HFF-Myc (cell line): ENCODE measurements at regions not wholly inside any gene's neighbourhood (a gene's known extent, or its start where the extent isn't known, plus 50 kb on each side); places are given as distances from the start of the nearest gene placed in this dataset.

Experiments used
- DNase-seq: peaks from one replicate; pipeline ENCODE4 v3.0.0-alpha.2; 2011; ENCODE audit warnings: low read depth; ENCODE audit errors: extremely low read depth
- H3K4me3 ChIP-seq: replicated peaks from 2 replicates; pipeline ENCODE4 v1.5.1; 2011; ENCODE audit warnings: low read depth, mild to moderate bottlenecking, control low read depth, low read length
- CTCF ChIP-seq: IDR thresholded peaks from 2 replicates; pipeline ENCODE4 v1.5.1; 2012; ENCODE audit warnings: mild to moderate bottlenecking, low read depth, low read length, control low read depth; ENCODE audit errors: missing control alignments

GRCh38 chr18:1273469-1273868 lies 368.8 kb downstream of the ADCYAP1 start:
- DNase-seq: no peak

GRCh38 chr18:1292167-1292566 lies 387.5 kb downstream of the ADCYAP1 start:
- no peak for TF ChIP-seq CTCF

More at GRCh38 chr18:1273469-1273868, 368.8 kb downstream of the ADCYAP1 start:
- H3K4me3 ChIP-seq: no peak overlapping the region
- TF ChIP-seq CTCF: no peak

GRCh38 chr18:1294229-1294628 lies 389.6 kb downstream of the ADCYAP1 start:
- no peak for DNase-seq
- TF ChIP-seq CTCF: no peak
- no peak overlapping the region for H3K4me3 ChIP-seq

More at GRCh38 chr18:1292167-1292566, 387.5 kb downstream of the ADCYAP1 start:
- DNase-seq: no peak
- no peak overlapping the region for H3K4me3 ChIP-seq

- TF ChIP-seq CTCF: no peak
- no peak for DNase-seq
- H3K4me3 ChIP-seq: no peak overlapping the region
Measured at GRCh38 chr18:1296237-1296636, 391.6 kb downstream of the ADCYAP1 start.

GRCh38 chr18:1302861-1303260 lies 398.2 kb downstream of the ADCYAP1 start:
- TF ChIP-seq CTCF: no peak
- DNase-seq: no peak
- no peak overlapping the region for H3K4me3 ChIP-seq

GRCh38 chr18:1304392-1304992 lies 399.8 kb downstream of the ADCYAP1 start:
- DNase-seq: no peak
- no peak for TF ChIP-seq CTCF
- H3K4me3 ChIP-seq: no peak overlapping the region

GRCh38 chr18:1306641-1307040 lies 402.0 kb downstream of the ADCYAP1 start:
- no peak for TF ChIP-seq CTCF
- H3K4me3 ChIP-seq: no peak overlapping the region
- DNase-seq: no peak
